ENCODE measurements at regions not wholly inside any gene's neighbourhood (a gene's known extent, or its start where the extent isn't known, plus 50 kb on each side); places are given as distances from the start of the nearest gene placed in this dataset.

- TF ChIP-seq, protein P1, sequence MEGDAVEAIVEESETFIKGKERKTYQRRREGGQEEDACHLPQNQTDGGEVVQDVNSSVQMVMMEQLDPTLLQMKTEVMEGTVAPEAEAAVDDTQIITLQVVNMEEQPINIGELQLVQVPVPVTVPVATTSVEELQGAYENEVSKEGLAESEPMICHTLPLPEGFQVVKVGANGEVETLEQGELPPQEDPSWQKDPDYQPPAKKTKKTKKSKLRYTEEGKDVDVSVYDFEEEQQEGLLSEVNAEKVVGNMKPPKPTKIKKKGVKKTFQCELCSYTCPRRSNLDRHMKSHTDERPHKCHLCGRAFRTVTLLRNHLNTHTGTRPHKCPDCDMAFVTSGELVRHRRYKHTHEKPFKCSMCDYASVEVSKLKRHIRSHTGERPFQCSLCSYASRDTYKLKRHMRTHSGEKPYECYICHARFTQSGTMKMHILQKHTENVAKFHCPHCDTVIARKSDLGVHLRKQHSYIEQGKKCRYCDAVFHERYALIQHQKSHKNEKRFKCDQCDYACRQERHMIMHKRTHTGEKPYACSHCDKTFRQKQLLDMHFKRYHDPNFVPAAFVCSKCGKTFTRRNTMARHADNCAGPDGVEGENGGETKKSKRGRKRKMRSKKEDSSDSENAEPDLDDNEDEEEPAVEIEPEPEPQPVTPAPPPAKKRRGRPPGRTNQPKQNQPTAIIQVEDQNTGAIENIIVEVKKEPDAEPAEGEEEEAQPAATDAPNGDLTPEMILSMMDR (IDR thresholded peaks at IDR 0.05; ENCODE audit: low read depth, low read length, poor library complexity, severe bottlenecking), result no peak
- TF ChIP-seq EZH2phosphoT487 (IDR thresholded peaks at IDR 0.05; ENCODE audit: borderline replicate concordance, low read length), result no peak
Measured at GRCh38 chr12:114201794-114202193, 204.2 kb downstream of the TBX5 start.

Measured in DOHH2 (cell line).